ENCODE measurements at regions not wholly inside any gene's neighbourhood (a gene's known extent, or its start where the extent isn't known, plus 50 kb on each side); places are given as distances from the start of the nearest gene placed in this dataset.

DNA sequence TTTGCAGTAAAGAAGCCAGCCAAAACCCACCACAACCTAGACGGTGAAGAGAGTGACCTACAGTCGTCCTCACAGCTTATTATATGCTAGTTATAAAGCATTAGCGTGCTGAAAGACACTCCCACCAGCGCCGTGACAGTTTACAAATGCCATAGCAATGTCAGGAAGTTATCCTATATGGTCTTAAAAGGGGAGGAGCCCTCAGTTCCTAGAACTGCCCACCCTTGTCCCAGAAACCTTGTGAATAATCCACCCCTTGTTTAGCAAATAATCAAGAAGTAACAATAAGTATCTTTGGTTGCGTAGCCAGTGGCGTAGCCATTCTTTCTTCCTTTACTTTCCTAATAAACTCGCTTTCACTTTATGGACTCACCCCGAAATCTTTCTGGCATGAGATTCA is 227.9 kb upstream of the ARGLU1 start:
- H3K9me3 Mint-ChIP-seq: no peaks in the 10 kb centered on the region
- H3K27ac Mint-ChIP-seq: no peak overlapping the region
- H3K36me3 Mint-ChIP-seq (ENCODE audit: low read depth): no peaks in the 10 kb centered on the region
- no peaks in the 10 kb centered on the region for H3K4me1 Mint-ChIP-seq
- H3K27me3 Mint-ChIP-seq: peaks cover 7% of the 10 kb centered on the region
- H3K4me3 Mint-ChIP-seq: peak overlapping the region; percentile 37
- no peak for ATAC-seq (replicated peaks)

DNA sequence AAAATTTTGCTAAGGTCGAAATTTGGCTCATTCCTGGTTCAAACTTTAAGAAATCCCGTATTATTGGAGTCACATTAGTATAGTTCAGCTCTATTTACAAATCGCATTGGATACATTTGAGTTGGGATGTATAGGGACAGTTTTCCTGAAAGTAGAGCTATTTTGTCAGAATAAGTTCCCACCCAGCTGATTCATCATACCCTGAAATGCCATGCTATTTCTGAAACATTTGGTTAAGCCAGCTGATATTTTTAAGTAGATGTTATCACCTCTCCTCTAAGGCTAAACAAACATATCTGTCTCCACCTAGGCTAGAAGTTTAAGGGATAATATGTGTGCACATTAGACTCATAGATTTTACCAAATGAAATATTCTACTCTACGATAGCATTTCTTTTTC is 226.2 kb upstream of the ARGLU1 start:
- Mint-ChIP-seq H3K36me3 (ENCODE audit: low read depth) (no peaks in the 10 kb centered on the region), H3K27me3 (peaks cover 7% of the 10 kb centered on the region), H3K27ac (no peak overlapping the region), H3K9me3 (no peaks in the 10 kb centered on the region), H3K4me3 (no peak overlapping the region), H3K4me1 (no peaks in the 10 kb centered on the region)
- ATAC-seq (replicated peaks): no peak

GRCh38 chr13:106789911-106790310 is 222.0 kb upstream of the ARGLU1 start:
- H3K27me3 Mint-ChIP-seq: peaks cover 4% of the 10 kb centered on the region
- no peaks in the 10 kb centered on the region for H3K36me3 Mint-ChIP-seq (ENCODE audit: low read depth)
- no peak overlapping the region for H3K27ac Mint-ChIP-seq
- H3K4me1 Mint-ChIP-seq: no peaks in the 10 kb centered on the region
- H3K4me3 Mint-ChIP-seq: no peak overlapping the region
- H3K9me3 Mint-ChIP-seq: no peaks in the 10 kb centered on the region
- no peak for ATAC-seq (replicated peaks)

DNA sequence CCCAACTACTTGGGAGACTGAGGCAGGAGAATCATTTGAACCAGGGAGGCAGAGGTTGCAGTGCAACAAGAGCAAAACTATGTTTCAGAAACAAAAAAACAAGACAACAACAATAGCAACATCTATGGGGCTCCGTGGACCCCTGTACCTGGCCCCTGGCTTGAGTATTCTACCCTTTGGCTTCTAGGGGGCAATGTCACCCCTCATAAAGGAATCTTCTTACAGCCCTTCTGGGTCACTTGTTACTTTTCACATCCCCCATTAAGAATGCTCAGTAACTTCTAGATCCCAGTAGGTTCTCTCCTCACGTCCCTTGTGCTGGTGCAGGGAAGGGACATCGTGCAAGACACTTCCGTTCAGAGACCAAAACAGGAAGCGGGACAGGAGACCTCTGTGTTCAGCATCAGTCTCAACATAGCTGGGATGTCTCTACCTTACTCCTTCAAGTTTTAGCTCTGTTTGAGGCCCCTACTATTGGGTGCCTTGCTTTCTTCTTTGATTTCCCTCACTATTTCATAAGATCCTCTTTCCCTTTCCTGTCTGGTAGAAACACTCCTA is 218.1 kb upstream of the ARGLU1 start:
- no peaks in the 10 kb centered on the region for H3K36me3 Mint-ChIP-seq (ENCODE audit: low read depth)
- no peaks in the 10 kb centered on the region for H3K4me1 Mint-ChIP-seq
- no peaks in the 10 kb centered on the region for H3K9me3 Mint-ChIP-seq
- no peak overlapping the region for H3K27ac Mint-ChIP-seq
- no peaks in the 10 kb centered on the region for H3K27me3 Mint-ChIP-seq
- no peak overlapping the region for H3K4me3 Mint-ChIP-seq
- ATAC-seq (replicated peaks): no peak

- H3K27me3 Mint-ChIP-seq: no peaks in the 10 kb centered on the region
- no peak overlapping the region for H3K4me3 Mint-ChIP-seq
- ATAC-seq (replicated peaks): no peak
- no peak overlapping the region for H3K27ac Mint-ChIP-seq
- H3K9me3 Mint-ChIP-seq: peaks cover 9% of the 10 kb centered on the region
- no peaks in the 10 kb centered on the region for H3K4me1 Mint-ChIP-seq
- no peaks in the 10 kb centered on the region for H3K36me3 Mint-ChIP-seq (ENCODE audit: low read depth)
These were observed 206.7 kb upstream of the ARGLU1 start for GRCh38 chr13:106774621-106775020.

DNA sequence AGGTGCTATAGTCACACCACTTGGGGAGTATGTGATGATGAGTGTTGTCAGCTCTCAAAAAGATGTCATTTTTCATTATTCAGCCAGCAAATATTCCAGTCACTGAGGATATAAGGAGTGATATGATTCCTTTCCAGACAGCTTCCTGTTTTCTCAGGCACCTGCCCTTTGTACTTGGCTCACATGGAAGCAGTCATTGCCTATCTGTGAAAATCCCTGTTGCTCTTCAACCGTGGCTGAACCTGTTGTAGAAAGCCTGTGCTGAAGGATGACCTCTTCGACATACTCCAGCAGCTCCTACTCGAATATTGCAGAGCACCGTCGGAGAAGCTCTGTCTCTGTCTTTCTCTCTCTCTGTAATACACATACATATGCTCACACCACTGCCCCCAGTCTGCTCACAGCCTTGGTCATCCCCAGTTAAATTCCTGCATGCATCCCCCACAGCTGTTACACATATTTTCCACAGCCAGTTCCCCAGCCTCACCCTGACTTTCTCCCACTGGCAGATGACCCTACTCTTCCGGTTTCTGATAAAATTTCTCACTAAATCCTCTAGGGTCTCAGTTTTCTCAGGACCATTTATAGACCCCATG is 204.2 kb upstream of the ARGLU1 start:
- Mint-ChIP-seq H3K27me3 (no peaks in the 10 kb centered on the region), H3K9me3 (peaks cover 14% of the 10 kb centered on the region), H3K4me1 (no peaks in the 10 kb centered on the region), H3K4me3 (no peak overlapping the region), H3K27ac (no peak overlapping the region), H3K36me3 (ENCODE audit: low read depth) (no peaks in the 10 kb centered on the region)
- no peak for ATAC-seq (replicated peaks)

DNA sequence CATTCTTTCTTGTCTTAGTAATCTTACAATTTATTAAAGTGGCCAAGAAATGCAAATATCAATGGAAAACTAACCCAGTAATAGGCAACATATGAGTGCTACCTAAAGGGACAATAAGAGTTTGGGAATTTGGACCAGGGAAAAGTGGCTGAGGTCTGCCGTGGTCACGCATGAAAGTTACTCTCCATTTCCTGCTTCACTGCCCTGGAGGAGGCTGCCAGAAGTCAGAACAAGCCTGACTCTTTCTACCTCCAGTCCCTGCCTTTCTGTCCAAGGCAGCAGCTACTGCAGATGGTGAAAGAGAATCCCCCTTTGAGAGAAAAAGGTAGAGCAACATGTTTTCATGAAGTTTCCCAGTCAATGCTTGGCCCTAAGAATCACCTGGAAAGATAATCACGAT is 201.1 kb upstream of the ARGLU1 start:
- no peak for ATAC-seq (replicated peaks)
- H3K4me3 Mint-ChIP-seq: no peak overlapping the region
- no peaks in the 10 kb centered on the region for H3K4me1 Mint-ChIP-seq
- no peak overlapping the region for H3K27ac Mint-ChIP-seq
- peaks cover 4% of the 10 kb centered on the region for H3K9me3 Mint-ChIP-seq
- H3K36me3 Mint-ChIP-seq (ENCODE audit: low read depth): no peaks in the 10 kb centered on the region
- H3K27me3 Mint-ChIP-seq: no peaks in the 10 kb centered on the region

DNA sequence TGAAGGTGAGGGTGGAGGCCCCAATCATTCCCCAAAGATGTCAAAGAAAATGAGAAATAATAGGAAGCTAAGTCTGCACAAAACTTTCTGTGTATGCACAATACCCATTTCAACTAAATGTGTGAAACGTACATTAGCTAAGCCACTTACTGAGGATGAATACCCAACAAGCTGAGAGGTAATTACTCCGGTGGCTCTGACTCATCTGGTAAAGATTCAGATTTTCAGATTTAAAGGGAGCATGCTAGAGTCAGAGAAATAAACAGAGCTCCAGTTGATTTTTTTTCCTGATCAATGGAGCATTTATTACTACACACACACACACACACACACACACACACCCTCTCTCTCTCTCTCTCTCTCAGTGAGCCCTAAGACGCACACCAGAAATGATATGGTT is 194.8 kb upstream of the ARGLU1 start:
- Mint-ChIP-seq H3K36me3 (ENCODE audit: low read depth) (no peaks in the 10 kb centered on the region), H3K4me1 (no peaks in the 10 kb centered on the region), H3K9me3 (peaks cover 10% of the 10 kb centered on the region), H3K4me3 (no peak overlapping the region), H3K27ac (no peak overlapping the region), H3K27me3 (peaks cover 6% of the 10 kb centered on the region)
- no peak for ATAC-seq (replicated peaks)

- H3K4me1 Mint-ChIP-seq: no peaks in the 10 kb centered on the region
- no peaks in the 10 kb centered on the region for H3K36me3 Mint-ChIP-seq (ENCODE audit: low read depth)
- H3K27ac Mint-ChIP-seq: no peak overlapping the region
- ATAC-seq (replicated peaks): no peak
- H3K9me3 Mint-ChIP-seq: no peaks in the 10 kb centered on the region
- peaks cover 10% of the 10 kb centered on the region for H3K27me3 Mint-ChIP-seq
- H3K4me3 Mint-ChIP-seq: no peak overlapping the region
These were observed 188.5 kb upstream of the ARGLU1 start for GRCh38 chr13:106756446-106756845.

- H3K4me1 Mint-ChIP-seq: no peaks in the 10 kb centered on the region
- peaks cover 10% of the 10 kb centered on the region for H3K27me3 Mint-ChIP-seq
- H3K9me3 Mint-ChIP-seq: no peaks in the 10 kb centered on the region
- no peaks in the 10 kb centered on the region for H3K36me3 Mint-ChIP-seq (ENCODE audit: low read depth)
- H3K27ac Mint-ChIP-seq: no peak overlapping the region
- no peak overlapping the region for H3K4me3 Mint-ChIP-seq
- no peak for ATAC-seq (replicated peaks)
These were observed 187.6 kb upstream of the ARGLU1 start for GRCh38 chr13:106755542-106755941.

- no peak for ATAC-seq (replicated peaks)
- H3K27me3 Mint-ChIP-seq: peaks cover 10% of the 10 kb centered on the region
- no peak overlapping the region for H3K27ac Mint-ChIP-seq
- H3K36me3 Mint-ChIP-seq (ENCODE audit: low read depth): no peaks in the 10 kb centered on the region
- H3K4me3 Mint-ChIP-seq: no peak overlapping the region
- H3K9me3 Mint-ChIP-seq: no peaks in the 10 kb centered on the region
- no peaks in the 10 kb centered on the region for H3K4me1 Mint-ChIP-seq
These were observed 185.3 kb upstream of the ARGLU1 start for GRCh38 chr13:106753251-106753650.

GRCh38 chr13:106752584-106753170 is 184.7 kb upstream of the ARGLU1 start:
- Mint-ChIP-seq H3K36me3 (ENCODE audit: low read depth) (no peaks in the 10 kb centered on the region), H3K4me1 (no peaks in the 10 kb centered on the region), H3K9me3 (no peaks in the 10 kb centered on the region), H3K27me3 (peaks cover 10% of the 10 kb centered on the region), H3K27ac (no peak overlapping the region), H3K4me3 (no peak overlapping the region)
- ATAC-seq (replicated peaks): no peak

DNA sequence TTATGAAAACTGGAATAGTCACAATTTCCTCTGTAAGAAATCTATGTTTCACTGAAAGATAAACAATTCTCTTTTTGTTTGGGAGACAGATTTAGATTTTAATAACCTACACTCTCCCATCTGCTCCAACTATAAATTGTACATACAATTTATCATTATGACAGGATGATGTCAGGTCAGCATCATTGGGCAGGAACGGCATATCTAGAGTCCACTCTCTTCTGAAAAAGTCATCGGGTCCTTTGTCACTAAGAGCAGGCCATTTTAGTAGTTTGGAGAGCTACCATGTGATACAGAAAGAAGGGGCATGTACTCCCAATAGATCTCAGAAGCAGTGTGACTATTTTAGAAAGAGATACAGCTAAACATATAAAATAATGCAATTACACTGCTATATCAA is 180.8 kb upstream of the ARGLU1 start:
- peaks cover 9% of the 10 kb centered on the region for H3K27me3 Mint-ChIP-seq
- H3K4me1 Mint-ChIP-seq: no peaks in the 10 kb centered on the region
- no peak overlapping the region for H3K4me3 Mint-ChIP-seq
- H3K27ac Mint-ChIP-seq: no peak overlapping the region
- no peak for ATAC-seq (replicated peaks)
- H3K9me3 Mint-ChIP-seq: no peaks in the 10 kb centered on the region
- no peaks in the 10 kb centered on the region for H3K36me3 Mint-ChIP-seq (ENCODE audit: low read depth)

DNA sequence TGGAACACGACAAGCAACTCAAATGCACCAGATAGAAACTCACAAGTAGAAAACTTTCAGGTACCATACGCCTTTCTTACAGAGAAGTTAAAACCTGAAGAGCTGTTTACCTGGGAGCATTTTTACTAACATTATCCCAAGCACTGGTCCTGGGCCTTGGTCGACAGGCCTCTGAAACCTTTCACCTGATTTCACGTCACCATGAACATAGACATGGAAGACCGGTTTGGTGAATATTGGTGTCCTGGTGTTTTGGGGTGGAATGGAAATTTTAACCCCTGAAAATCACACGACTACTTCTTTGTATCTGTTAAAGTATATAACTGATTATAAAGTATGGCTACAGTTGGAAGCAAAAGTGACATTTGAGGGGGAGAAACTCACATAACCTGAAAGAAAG is 176.6 kb upstream of the ARGLU1 start:
- Mint-ChIP-seq H3K36me3 (ENCODE audit: low read depth) (no peaks in the 10 kb centered on the region), H3K27ac (no peak overlapping the region), H3K27me3 (peaks cover 4% of the 10 kb centered on the region), H3K4me3 (no peak overlapping the region), H3K9me3 (peaks cover 4% of the 10 kb centered on the region), H3K4me1 (no peaks in the 10 kb centered on the region)
- no peak for ATAC-seq (replicated peaks)

DNA sequence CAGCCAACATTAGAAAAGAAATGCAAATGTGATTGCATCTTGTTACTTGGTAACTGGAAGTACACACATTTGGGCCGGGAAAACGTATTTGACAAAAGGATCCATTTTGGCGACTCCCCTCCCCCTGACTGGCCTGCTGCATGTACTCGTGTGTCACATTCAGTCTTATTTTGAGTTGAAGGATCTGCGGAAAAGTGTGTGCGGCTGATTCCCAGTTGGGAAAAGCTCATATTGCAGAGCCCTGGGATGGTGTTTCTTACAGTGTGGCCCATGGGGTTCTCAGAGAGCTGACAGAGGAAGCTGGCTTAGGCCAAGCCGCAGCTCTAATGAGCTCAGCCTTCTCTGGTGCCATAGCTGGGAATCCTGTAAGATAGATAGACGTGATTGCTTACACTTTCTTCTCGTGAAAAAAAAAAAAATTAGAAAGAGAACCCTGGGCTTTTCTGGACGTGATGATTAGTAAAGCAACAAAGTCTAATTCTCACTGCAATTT is 170.3 kb upstream of the ARGLU1 start:
- peaks cover 4% of the 10 kb centered on the region for H3K27me3 Mint-ChIP-seq
- H3K4me1 Mint-ChIP-seq: no peaks in the 10 kb centered on the region
- no peak for ATAC-seq (replicated peaks)
- no peaks in the 10 kb centered on the region for H3K36me3 Mint-ChIP-seq (ENCODE audit: low read depth)
- H3K4me3 Mint-ChIP-seq: no peak overlapping the region
- peaks cover 4% of the 10 kb centered on the region for H3K9me3 Mint-ChIP-seq
- H3K27ac Mint-ChIP-seq: no peak overlapping the region

Measured in activated T-helper 17 cell treated with anti-CD3 and anti-CD28 coated beads, Interleukin-2, amount 50 U/mL, for 72 hours (primary cell).